ENCODE measurements at regions not wholly inside any gene's neighbourhood (a gene's known extent, or its start where the extent isn't known, plus 50 kb on each side); places are given as distances from the start of the nearest gene placed in this dataset.
"Not testable (repeated sequence)": the region's sequence is repeated elsewhere in the genome, so short reads cannot be mapped to it uniquely, and the experiment has no call there.

DNA sequence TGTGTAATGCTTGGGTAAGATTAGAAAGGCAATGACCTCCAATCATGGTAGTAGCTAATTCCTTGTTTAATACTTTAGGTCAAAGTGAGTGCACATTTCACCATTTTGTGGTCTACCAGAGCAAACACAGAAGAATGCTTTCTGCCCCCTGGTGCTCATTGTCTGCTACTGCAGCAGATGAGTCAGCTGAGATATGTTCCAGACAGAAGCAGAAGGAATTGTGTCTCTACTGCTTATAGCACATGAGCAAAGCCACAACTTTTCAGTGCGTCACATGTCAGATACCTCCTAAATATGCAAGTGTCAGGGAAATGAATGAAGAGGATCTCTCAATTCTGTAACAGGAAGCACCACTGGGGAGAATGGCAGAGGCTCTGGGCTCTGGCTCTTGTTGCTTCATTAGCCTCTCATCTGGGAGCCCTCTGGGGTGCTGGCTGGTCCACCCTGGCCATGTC lies 308.9 kb downstream of the ALDH8A1 start:
- peak; percentile 49 to 54 for DNase-seq (ENCODE audit: low read depth in 1 of 2, low spot score in 1 of 2)

- no peak for DNase-seq (ENCODE audit: low read depth in 1 of 2, low spot score in 1 of 2)
These were observed 309.7 kb downstream of the ALDH8A1 start for GRCh38 chr6:134640229-134640628.

DNA sequence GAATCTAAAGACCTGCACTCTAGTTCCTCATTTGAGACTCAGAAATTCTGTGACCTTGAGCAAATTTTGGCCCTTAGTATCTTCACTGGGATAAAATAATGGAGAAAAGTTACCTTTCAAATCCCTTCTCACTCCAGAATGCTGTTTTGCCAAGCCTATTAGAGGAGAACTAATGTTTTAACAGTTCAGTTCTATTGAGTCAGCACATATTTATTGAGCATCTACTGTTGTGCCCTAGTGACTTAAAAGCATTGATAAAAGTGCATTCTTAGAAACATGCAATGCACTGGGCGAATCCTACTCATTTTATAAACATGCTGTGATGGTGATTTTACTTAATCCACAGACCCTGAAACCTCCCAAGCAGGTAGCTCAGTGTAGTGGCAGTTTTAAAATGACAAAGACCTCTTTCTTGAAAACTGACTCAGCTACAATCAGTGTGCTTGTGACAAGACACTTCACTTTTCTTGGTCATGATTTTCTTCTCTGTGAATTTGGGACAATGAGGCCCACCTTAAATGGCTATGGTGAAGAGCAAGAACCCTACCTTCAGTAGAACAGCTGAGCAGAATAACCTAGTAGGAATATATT lies 312.0 kb downstream of the ALDH8A1 start:
- DNase-seq (ENCODE audit: low read depth in 1 of 2, low spot score in 1 of 2) = no peak

DNA sequence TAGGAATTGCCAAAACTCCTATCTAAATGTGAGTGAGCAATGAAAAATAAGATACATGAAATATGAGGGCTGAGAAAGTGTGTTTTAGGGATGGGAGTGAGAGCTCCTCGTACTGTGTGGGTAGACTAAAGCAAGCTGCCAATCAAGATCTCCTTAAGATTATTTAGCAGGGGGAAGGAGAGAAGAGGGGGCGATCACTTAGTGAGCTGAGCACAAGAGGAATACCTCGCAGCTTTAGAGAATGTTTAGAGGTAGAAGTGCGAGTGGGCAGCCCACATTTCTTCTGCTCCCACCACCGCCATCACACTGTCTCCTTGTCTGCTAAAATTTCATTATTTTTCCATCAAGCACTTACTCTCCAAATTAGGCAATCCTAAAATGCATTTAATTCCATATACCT lies 312.6 kb downstream of the ALDH8A1 start:
- no peak for DNase-seq (ENCODE audit: low read depth in 1 of 2, low spot score in 1 of 2)

- peak in 1 of 2 donors; percentile 12 for DNase-seq (ENCODE audit: low read depth in 1 of 2, low spot score in 1 of 2)
These were observed 313.6 kb downstream of the ALDH8A1 start for GRCh38 chr6:134636186-134636799.

DNA sequence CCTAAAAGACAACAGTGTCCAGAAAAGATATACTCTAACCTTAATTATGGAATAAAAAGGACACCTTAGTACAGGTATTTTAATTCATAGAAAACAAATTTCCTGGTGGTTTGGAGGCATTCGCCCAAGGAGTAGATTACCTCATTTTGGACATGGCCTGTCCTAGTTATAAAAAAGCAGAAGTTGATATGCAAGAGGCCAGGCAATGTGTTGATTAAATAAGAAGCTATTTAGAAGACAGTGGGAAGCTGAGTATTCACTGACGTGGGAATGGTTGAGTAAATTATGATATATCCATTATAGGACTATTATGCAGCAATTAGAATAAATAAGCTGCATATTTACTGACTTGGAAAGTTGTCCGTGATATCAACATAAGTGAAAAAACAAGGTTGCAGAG lies 314.9 kb downstream of the ALDH8A1 start:
- no peak for DNase-seq (ENCODE audit: low read depth in 1 of 2, low spot score in 1 of 2)

DNA sequence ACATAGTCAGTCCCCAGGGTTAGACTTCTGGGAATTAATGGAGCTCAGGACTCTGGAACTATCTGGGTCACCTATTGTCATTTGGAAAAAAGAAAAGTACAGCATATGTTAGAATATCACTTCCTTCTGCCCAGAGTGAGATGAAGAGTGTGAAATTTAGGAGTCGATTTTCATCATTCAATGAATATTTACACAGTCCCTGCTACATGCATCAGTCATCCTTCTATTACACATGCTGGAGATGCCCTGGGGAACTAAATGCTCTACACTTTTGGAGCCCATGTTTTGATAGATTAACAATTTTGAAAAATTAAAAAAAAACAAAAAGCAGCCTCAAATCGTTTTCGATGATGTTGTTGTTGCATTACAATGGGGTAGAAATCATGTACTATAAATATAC lies 315.4 kb downstream of the ALDH8A1 start:
- DNase-seq (ENCODE audit: low read depth in 1 of 2, low spot score in 1 of 2) = no peak

GRCh38 chr6:134632982-134633940 lies 315.3 kb upstream of the SGK1 start:
- not testable (repeated sequence) for DNase-seq (ENCODE audit: low read depth in 1 of 2, low spot score in 1 of 2)

DNA sequence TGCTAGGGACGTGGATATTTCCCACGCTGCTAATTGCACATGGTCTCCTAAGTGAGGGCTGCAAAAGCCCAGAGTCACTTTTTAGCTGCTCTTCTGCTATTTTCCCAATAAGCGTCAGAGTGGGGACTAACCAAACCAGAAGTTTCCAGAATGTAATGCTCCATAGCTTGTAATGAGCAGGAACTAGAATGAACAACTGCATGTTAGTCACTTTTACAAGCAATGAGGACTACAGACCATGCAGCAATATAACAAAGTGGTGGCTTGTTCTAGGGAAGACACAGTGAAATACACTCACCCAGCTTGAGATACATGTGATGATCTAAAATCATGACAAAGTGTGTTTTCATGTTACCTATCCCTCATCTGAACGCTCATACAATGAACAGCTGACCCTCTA lies 314.1 kb upstream of the SGK1 start:
- no peak for DNase-seq (ENCODE audit: low read depth in 1 of 2, low spot score in 1 of 2)

GRCh38 chr6:134631398-134631924 lies 313.5 kb upstream of the SGK1 start:
- no peak for DNase-seq (ENCODE audit: low read depth in 1 of 2, low spot score in 1 of 2)

GRCh38 chr6:134630508-134631121 lies 312.7 kb upstream of the SGK1 start:
- no peak for DNase-seq (ENCODE audit: low read depth in 1 of 2, low spot score in 1 of 2)

GRCh38 chr6:134628154-134628553 lies 310.2 kb upstream of the SGK1 start:
- DNase-seq (ENCODE audit: low read depth in 1 of 2, low spot score in 1 of 2) = no peak

DNA sequence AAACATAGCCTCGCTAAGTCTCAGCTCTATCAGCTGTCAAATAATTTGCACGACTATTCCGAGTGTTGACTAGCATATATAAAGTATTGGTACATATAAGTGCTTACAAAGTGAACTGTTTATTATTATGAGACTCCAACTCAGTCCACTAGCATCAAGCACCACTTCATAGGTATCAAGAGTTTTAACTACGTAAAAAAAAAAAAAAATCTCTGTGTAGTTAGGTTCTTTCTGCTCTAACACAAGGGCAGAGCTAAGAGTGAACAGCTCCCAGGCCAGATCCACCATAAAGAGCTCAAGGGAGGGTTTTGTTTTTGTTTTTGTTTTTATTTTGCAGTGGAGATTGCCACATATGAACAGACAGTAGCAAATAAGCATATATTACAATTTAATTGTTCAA lies 309.8 kb upstream of the SGK1 start:
- DNase-seq (ENCODE audit: low read depth in 1 of 2, low spot score in 1 of 2) = no peak

GRCh38 chr6:134626589-134626988 lies 308.7 kb upstream of the SGK1 start:
- DNase-seq (ENCODE audit: low read depth in 1 of 2, low spot score in 1 of 2) = no peak

GRCh38 chr6:134626086-134626485 lies 308.2 kb upstream of the SGK1 start:
- no peak for DNase-seq (ENCODE audit: low read depth in 1 of 2, low spot score in 1 of 2)

GRCh38 chr6:134624781-134625180 lies 306.9 kb upstream of the SGK1 start:
- DNase-seq (ENCODE audit: low read depth in 1 of 2, low spot score in 1 of 2) = no peak

GRCh38 chr6:134623401-134623800 lies 305.5 kb upstream of the SGK1 start:
- no peak for DNase-seq (ENCODE audit: low read depth in 1 of 2, low spot score in 1 of 2)

DNA sequence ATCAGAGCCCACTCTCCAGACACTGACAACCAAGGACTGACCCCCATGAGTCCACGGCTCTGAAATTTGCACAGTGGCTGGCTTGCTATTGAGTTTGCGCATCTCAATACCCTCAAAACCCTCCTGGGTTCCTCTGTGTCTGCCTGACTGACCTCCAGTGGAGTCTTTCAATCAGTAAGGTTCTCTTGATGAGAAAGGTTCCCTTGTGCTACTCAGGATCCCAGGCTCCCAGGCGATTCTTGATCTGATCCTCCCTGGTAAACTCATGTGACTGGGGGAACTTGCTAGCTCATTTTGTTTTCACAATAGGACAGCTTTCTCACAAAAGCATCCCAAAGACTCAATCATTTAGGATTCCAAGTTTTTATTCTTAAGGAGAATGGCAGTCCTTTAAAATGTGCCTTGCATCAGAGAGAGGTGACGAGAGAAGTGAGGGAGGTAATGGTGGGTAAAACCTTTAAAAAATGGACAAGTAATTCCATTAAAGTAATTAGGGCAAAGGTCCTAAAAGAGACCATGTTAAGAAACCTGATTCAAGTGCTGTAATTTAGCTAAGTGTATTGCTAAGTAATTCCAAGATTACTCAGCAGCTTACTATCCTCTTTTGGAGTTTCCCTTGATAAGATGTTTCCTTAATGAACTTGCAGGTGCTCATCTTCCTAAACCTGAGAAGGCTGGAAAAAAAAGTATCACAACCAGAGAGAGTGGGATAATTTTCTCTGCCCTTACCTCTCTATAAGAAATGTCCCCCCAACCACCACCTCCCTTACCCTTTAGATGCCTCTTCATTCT lies 304.7 kb upstream of the SGK1 start:
- no peak for DNase-seq (ENCODE audit: low read depth in 1 of 2, low spot score in 1 of 2)

- no peak for DNase-seq (ENCODE audit: low read depth in 1 of 2, low spot score in 1 of 2)
These were observed 303.9 kb upstream of the SGK1 start for GRCh38 chr6:134621858-134622257.

- no peak for DNase-seq (ENCODE audit: low read depth in 1 of 2, low spot score in 1 of 2)
These were observed 301.9 kb upstream of the SGK1 start for GRCh38 chr6:134619789-134620188.

DNA sequence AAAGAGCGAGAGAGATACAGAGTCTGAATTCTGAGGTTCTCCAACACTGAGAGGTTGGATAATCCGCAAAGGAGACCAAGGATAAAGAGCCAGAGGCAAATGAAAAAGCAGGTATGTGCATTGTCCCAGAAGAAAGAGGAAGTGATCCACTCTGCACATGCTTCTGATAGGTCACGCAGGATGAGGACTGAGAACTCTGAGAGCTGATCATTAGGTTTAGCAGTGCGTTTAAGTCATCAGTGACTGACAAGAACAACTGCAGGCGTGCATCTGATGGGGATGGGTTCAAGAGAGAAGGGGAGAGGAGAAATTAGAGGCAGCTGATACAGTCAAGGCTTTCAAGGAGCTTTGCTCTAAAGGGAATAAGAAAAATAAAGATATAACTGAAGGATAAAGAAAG lies 301.2 kb upstream of the SGK1 start:
- no peak for DNase-seq (ENCODE audit: low read depth in 1 of 2, low spot score in 1 of 2)
